ENCODE measurements at regions not wholly inside any gene's neighbourhood (a gene's known extent, or its start where the extent isn't known, plus 50 kb on each side); places are given as distances from the start of the nearest gene placed in this dataset.
"Not testable (repeated sequence)": the region's sequence is repeated elsewhere in the genome, so short reads cannot be mapped to it uniquely, and the experiment has no call there.

- DNase-seq (ENCODE audit: low read depth in 2 of 2) = peak in 1 of 2 experiments; percentile 34
These were observed 50.3 kb downstream of the GASK1B start for GRCh38 chr4:158122501-158122900.

GRCh38 chr4:158121161-158121579, 51.7 kb downstream of the GASK1B start:
- peak; percentile 94 to 95 for DNase-seq (ENCODE audit: low read depth in 2 of 2)

GRCh38 chr4:158120645-158121151, 52.1 kb downstream of the GASK1B start:
- DNase-seq (ENCODE audit: low read depth in 2 of 2) = not testable (repeated sequence)

- no peak for DNase-seq (ENCODE audit: low read depth in 2 of 2)
These were observed 60.2 kb downstream of the GASK1B start for GRCh38 chr4:158112611-158113010.

- no peak for DNase-seq (ENCODE audit: low read depth in 2 of 2)
These were observed 61.6 kb downstream of the GASK1B start for GRCh38 chr4:158111241-158111640.

- no peak for DNase-seq (ENCODE audit: low read depth in 2 of 2)
These were observed 69.9 kb downstream of the GASK1B start for GRCh38 chr4:158102904-158103303.

GRCh38 chr4:158099686-158100085, 73.1 kb downstream of the GASK1B start:
- no peak for DNase-seq (ENCODE audit: low read depth in 2 of 2)

GRCh38 chr4:158098802-158099201, 74.0 kb downstream of the GASK1B start:
- no peak for DNase-seq (ENCODE audit: low read depth in 2 of 2)

- no peak for DNase-seq (ENCODE audit: low read depth in 2 of 2)
These were observed 78.3 kb downstream of the GASK1B start for GRCh38 chr4:158094413-158095134.

GRCh38 chr4:158090323-158090722, 82.5 kb downstream of the GASK1B start:
- no peak for DNase-seq (ENCODE audit: low read depth in 2 of 2)

- DNase-seq (ENCODE audit: low read depth in 2 of 2) = not testable (repeated sequence)
These were observed 82.9 kb downstream of the GASK1B start for GRCh38 chr4:158089897-158090296.

GRCh38 chr4:158080354-158080753, 92.5 kb downstream of the GASK1B start:
- peak in 1 of 2 experiments; percentile 3 for DNase-seq (ENCODE audit: low read depth in 2 of 2)

GRCh38 chr4:158079661-158080060, 93.2 kb downstream of the GASK1B start:
- peak; percentile 27 to 29 for DNase-seq (ENCODE audit: low read depth in 2 of 2)

GRCh38 chr4:158077835-158078234, 95.0 kb downstream of the GASK1B start:
- DNase-seq (ENCODE audit: low read depth in 2 of 2) = no peak

- no peak for DNase-seq (ENCODE audit: low read depth in 2 of 2)
These were observed 98.0 kb downstream of the GASK1B start for GRCh38 chr4:158074851-158075250.

- DNase-seq (ENCODE audit: low read depth in 2 of 2) = no peak
These were observed 100.9 kb downstream of the GASK1B start for GRCh38 chr4:158071931-158072330.

- DNase-seq (ENCODE audit: low read depth in 2 of 2) = peak in 1 of 2 experiments; percentile 38
These were observed 104.8 kb downstream of the GASK1B start for GRCh38 chr4:158068068-158068467.

- DNase-seq (ENCODE audit: low read depth in 2 of 2) = peak in 1 of 2 experiments; percentile 43
These were observed 105.2 kb downstream of the GASK1B start for GRCh38 chr4:158067646-158068045.

GRCh38 chr4:158065603-158066002, 107.2 kb downstream of the GASK1B start:
- DNase-seq (ENCODE audit: low read depth in 2 of 2) = no peak

GRCh38 chr4:158065176-158065575, 107.6 kb downstream of the GASK1B start:
- no peak for DNase-seq (ENCODE audit: low read depth in 2 of 2)

- DNase-seq (ENCODE audit: low read depth in 2 of 2) = no peak
These were observed 116.1 kb downstream of the GASK1B start for GRCh38 chr4:158056689-158057245.

GRCh38 chr4:158055668-158056067, 117.2 kb downstream of the GASK1B start:
- no peak for DNase-seq (ENCODE audit: low read depth in 2 of 2)

- DNase-seq (ENCODE audit: low read depth in 2 of 2) = no peak
These were observed 119.0 kb downstream of the GASK1B start for GRCh38 chr4:158053801-158054200.
